ENCODE measurements at regions not wholly inside any gene's neighbourhood (a gene's known extent, or its start where the extent isn't known, plus 50 kb on each side); places are given as distances from the start of the nearest gene placed in this dataset.
A peak's percentile ranks its signal among the peaks of the same experiment; 100 is the strongest.

GRCh38 chr10:43997330-43997729 lies 348.6 kb upstream of the ZNF32 start:
- Histone ChIP-seq H3K27me3 (replicated peaks in 1 of 4; ENCODE audit: control insufficient read depth in 3 of 4, extremely low read depth in 1 of 4, insufficient read depth in 3 of 4, low read length in 3 of 4) (no peaks in the 10 kb centered on the region; a peak in 1 of 7 replicates), H4K5ac (ENCODE audit: insufficient read length, low read depth, low read length) (no peak overlapping the region), H3K4ac (replicated peaks; ENCODE audit: insufficient read length, low read depth, low read length) (no peak overlapping the region), H3K56ac (replicated peaks; ENCODE audit: insufficient read length, low read depth, low read length) (no peak overlapping the region), H2AFZ (ENCODE audit: low read length) (no peak overlapping the region), H3K79me2 (ENCODE audit: control insufficient read depth in 1 of 2, insufficient read depth in 2 of 2, low read length in 2 of 2) (no peaks in the 10 kb centered on the region), H3K9ac (replicated peaks in 1 of 4; ENCODE audit: extremely low read depth in 1 of 4, low read depth in 3 of 4, low read length in 3 of 4) (no peak overlapping the region), H3K4me3 (ENCODE audit: extremely low read depth in 1 of 4, insufficient read depth in 2 of 4, low read depth in 3 of 4, low read length in 4 of 4) (no peak overlapping the region), H3K27ac (ENCODE audit: low read depth, low read length) (no peak overlapping the region), H2BK12ac (ENCODE audit: low read depth, low read length) (no peak overlapping the region), H3K4me1 (replicated peaks in 1 of 4; ENCODE audit: control insufficient read depth in 3 of 4, insufficient read depth in 4 of 4, low read length in 3 of 4) (no peaks in the 10 kb centered on the region), H3K23me2 (ENCODE audit: low read depth, low read length) (no peaks in the 10 kb centered on the region; the same call in 1 of the 2 replicates), H3K4me2 (ENCODE audit: insufficient read depth in 1 of 2, low read depth in 2 of 2, low read length in 2 of 2) (no peak overlapping the region), H4K20me1 (replicated peaks in 1 of 2; ENCODE audit: control insufficient read depth in 1 of 2, insufficient read depth in 2 of 2, low read length in 2 of 2) (no peaks in the 10 kb centered on the region), H3K18ac (ENCODE audit: extremely low read depth, low read length) (no peak overlapping the region), H2BK120ac (replicated peaks; ENCODE audit: low read depth, low read length) (no peak overlapping the region), H2BK15ac (ENCODE audit: low read length) (no peak overlapping the region), H2BK5ac (ENCODE audit: low read depth, low read length) (no peak overlapping the region), H4K91ac (replicated peaks; ENCODE audit: insufficient read length, low read length) (peak overlapping the region; percentile 65), H3K23ac (ENCODE audit: insufficient read length) (no peak overlapping the region), H3K79me1 (ENCODE audit: low read depth, low read length) (no peaks in the 10 kb centered on the region), H3K9me3 (ENCODE audit: insufficient read depth in 2 of 2, low read depth in 1 of 2, low read length in 1 of 2) (peaks cover 11 to 18% of the 10 kb centered on the region in 2 experiments), H4K8ac (ENCODE audit: extremely low read depth, insufficient read depth, low read length) (no peak overlapping the region), H2BK20ac (ENCODE audit: low read length) (no peak overlapping the region), H3K14ac (ENCODE audit: insufficient read length) (no peak overlapping the region), H2AK5ac (ENCODE audit: low read depth, low read length) (no peak overlapping the region), H3K36me3 (ENCODE audit: control insufficient read depth in 2 of 4, insufficient read depth in 4 of 4, low read length in 3 of 4) (peaks cover 0 to 4% (median 0%) of the 10 kb centered on the region in 4 experiments; a peak in 2 of 8 replicates)
- FAIRE-seq (no peak), DNase-seq (ENCODE audit: low read depth in 1 of 2, low spot score in 2 of 2) (no peak)
- ChIA-PET POLR2A (ENCODE audit: partially characterized antibody) (no interaction called here), CTCF (ENCODE audit: partially characterized antibody) (no interaction called here)
- WGBS, 2 experiments (ENCODE audit: extremely low coverage in 1 of 2, insufficient coverage in 1 of 2, insufficient read length in 1 of 2, insufficient replicate concordance in 2 of 2, low coverage in 1 of 2, low lambda C conversion rate in 2 of 2, missing lambda C conversion rate in 1 of 2) = 91% methylated on average over 3 of the region's 3 CpGs; no CpG with 5 or more reads in 1 of the 2 experiments
- TF ChIP-seq ZNF274 (IDR thresholded peaks at IDR 0.05; ENCODE audit: borderline replicate concordance, extremely low read depth, low read length) = no peak
- TF ChIP-seq ASH2L (IDR thresholded peaks at IDR 0.05; ENCODE audit: low read length) = no peak
- no peak for TF ChIP-seq EZH2 (IDR thresholded peaks at IDR 0.05; ENCODE audit: low read depth, low read length, severe bottlenecking)
- TF ChIP-seq BACH1 (IDR thresholded peaks at IDR 0.05; ENCODE audit: low read length) = no peak
- no peak for TF ChIP-seq CREB1 (IDR thresholded peaks at IDR 0.05)
- no peak for TF ChIP-seq EP300 (IDR thresholded peaks at IDR 0.05; ENCODE audit: borderline replicate concordance in 1 of 2, low read depth in 2 of 2, low read length in 2 of 2)
- no peak for TF ChIP-seq YY1 (IDR thresholded peaks at IDR 0.05; ENCODE audit: low read depth, low read length)
- no peak for TF ChIP-seq HDAC2 (IDR thresholded peaks at IDR 0.05; ENCODE audit: borderline replicate concordance in 1 of 2, low read depth in 2 of 2, low read length in 2 of 2)
- no peak for TF ChIP-seq CTBP2 (IDR thresholded peaks at IDR 0.05; ENCODE audit: borderline replicate concordance, insufficient read depth, insufficient read length, low read length)
- TF ChIP-seq SRF (IDR thresholded peaks at IDR 0.05; ENCODE audit: low read depth, low read length) = no peak
- no peak for TF ChIP-seq SIRT6 (IDR thresholded peaks at IDR 0.05; ENCODE audit: low read length)
- TF ChIP-seq MAX (IDR thresholded peaks at IDR 0.05) = no peak
- TF ChIP-seq KDM5A (IDR thresholded peaks at IDR 0.05; ENCODE audit: low read length) = no peak
- no peak for TF ChIP-seq RNF2 (IDR thresholded peaks at IDR 0.05; ENCODE audit: borderline replicate concordance, low read depth, low read length, missing control alignments, poor library complexity, severe bottlenecking)
- no peak for TF ChIP-seq SP1 (IDR thresholded peaks at IDR 0.05; ENCODE audit: low read depth, low read length)

All from H1 (cell line).